Sigmoid colon (tissue), 6 donors: ENCODE measurements at regions not wholly inside any gene's neighbourhood (a gene's known extent, or its start where the extent isn't known, plus 50 kb on each side); places are given as distances from the start of the nearest gene placed in this dataset.
"Not testable (repeated sequence)": the region's sequence is repeated elsewhere in the genome, so short reads cannot be mapped to it uniquely, and the experiment has no call there.

Experiments
- DNase-seq: peaks from one replicate; pipeline ENCODE4 v3.0.0-alpha.2; 2019
- H3K27ac ChIP-seq, 4 donors: fragments of 200-600 bp; sonication (generic); one replicate each; pipeline ENCODE4 v1.5.1; 2016 to 2019; ENCODE audit warnings: mild to moderate bottlenecking in 1 of 4
- H3K27me3 ChIP-seq, 3 donors: fragments of 200-600 bp; sonication (generic); one replicate each; pipeline ENCODE4 v1.5.1; 2019; ENCODE audit warnings: mild to moderate bottlenecking in 1 of 3
- H3K36me3 ChIP-seq, 4 donors: fragments of 200-600 bp; sonication (generic); one replicate each; pipeline ENCODE4 v1.5.1; 2016 to 2019
- H3K4me1 ChIP-seq, 4 donors: fragments of 200-600 bp; sonication (generic); one replicate each; pipeline ENCODE4 v1.5.1; 2017 to 2019
- H3K4me3 ChIP-seq, 4 donors: fragments of 200-600 bp; sonication (generic); one replicate each; pipeline ENCODE4 v1.5.1; 2017 to 2019; ENCODE audit warnings: mild to moderate bottlenecking in 2 of 4, moderate library complexity in 1 of 4
- H3K9me3 ChIP-seq, 4 donors: fragments of 200-600 bp in 3 of 4; sonication (generic) in 3 of 4; one replicate each; pipeline versions ENCODE4 v1.5.1 to v1.6.1; 2013 to 2019
- CTCF ChIP-seq, 4 experiments: fragments of 450-650 bp in 3 of 4; fragments of 200-600 bp in 1 of 4; IDR thresholded peaks; one replicate each; pipeline ENCODE4 v1.5.1; 2016 to 2019; ENCODE audit warnings: antibody characterized with exemption in 4 of 4, mild to moderate bottlenecking in 3 of 4, moderate library complexity in 2 of 4
- EP300 ChIP-seq, 4 donors: sonication (generic); formaldehyde crosslinking; IDR thresholded peaks; one replicate each; pipeline ENCODE4 v1.6.1; 2017; ENCODE audit warnings: antibody characterized with exemption in 4 of 4
- POLR2A ChIP-seq, 2 donors: fragments of 450-650 bp; IDR thresholded peaks; one replicate each; pipeline ENCODE4 v1.6.1; 2016; ENCODE audit warnings: antibody characterized with exemption in 2 of 2, mild to moderate bottlenecking in 2 of 2, moderate library complexity in 2 of 2
- POLR2AphosphoS5 ChIP-seq, 4 donors: sonication (generic); formaldehyde crosslinking; IDR thresholded peaks; one replicate each; pipeline ENCODE4 v1.6.1; 2017; ENCODE audit warnings: antibody characterized with exemption in 4 of 4
- WGBS, 2 donors: extraction: QIAGEN DNeasy Blood & Tissue Kit; methylation state at CpG; one replicate each; pipeline ENCODE4 v1.1.7; 2013; 5-methylcytosine and 5-hydroxymethylcytosine counted together
- intact Hi-C: fragments of 100-400 bp; cut with DNase I; formaldehyde crosslinking; loops from one replicate; pipeline ENCODE4 v1.15.1; 2023
- donor health status: healthy with polysubstance abuse.
- donor health status: healthy.

GRCh38 chr6:50899306-50899870 lies 80.7 kb downstream of the TFAP2B start:
- TF ChIP-seq EP300 (IDR thresholded peaks at IDR 0.05): no peak
- TF ChIP-seq POLR2AphosphoS5 (IDR thresholded peaks at IDR 0.05): no peak
- no peak for TF ChIP-seq CTCF (IDR thresholded peaks at IDR 0.05)
- no peak for TF ChIP-seq POLR2A (IDR thresholded peaks at IDR 0.05)
- Histone ChIP-seq H3K4me3 (no peak overlapping the region), H3K27ac (no peak overlapping the region), H3K4me1 (no peaks in the 10 kb centered on the region), H3K9me3 (no peaks in the 10 kb centered on the region), H3K27me3 (no peaks in the 10 kb centered on the region), H3K36me3 (no peaks in the 10 kb centered on the region)
- WGBS, 2 donors: 75 to 89% methylated on average over 2 of the region's 2 CpGs
- no peak for DNase-seq
- intact Hi-C loops: no loop called here

- Histone ChIP-seq H3K27me3 (no peaks in the 10 kb centered on the region), H3K4me3 (no peak overlapping the region), H3K27ac (no peak overlapping the region), H3K36me3 (no peaks in the 10 kb centered on the region), H3K9me3 (no peaks in the 10 kb centered on the region), H3K4me1 (no peaks in the 10 kb centered on the region)
- intact Hi-C loops: no loop called here
- TF ChIP-seq POLR2AphosphoS5 (IDR thresholded peaks at IDR 0.05) (no peak), EP300 (IDR thresholded peaks at IDR 0.05) (no peak), CTCF (IDR thresholded peaks at IDR 0.05) (no peak), POLR2A (IDR thresholded peaks at IDR 0.05) (no peak)
- DNase-seq: no peak
Measured at GRCh38 chr6:50902260-50902659, 83.6 kb downstream of the TFAP2B start.

GRCh38 chr6:50905297-50905696 lies 86.6 kb downstream of the TFAP2B start:
- TF ChIP-seq POLR2A (IDR thresholded peaks at IDR 0.05) (no peak), POLR2AphosphoS5 (IDR thresholded peaks at IDR 0.05) (no peak), EP300 (IDR thresholded peaks at IDR 0.05) (no peak), CTCF (IDR thresholded peaks at IDR 0.05) (no peak)
- no peak for DNase-seq

GRCh38 chr6:50907565-50907964 lies 88.9 kb downstream of the TFAP2B start:
- Histone ChIP-seq H3K4me1 (no peaks in the 10 kb centered on the region), H3K27ac (no peak overlapping the region), H3K9me3 (no peaks in the 10 kb centered on the region), H3K36me3 (no peaks in the 10 kb centered on the region), H3K27me3 (no peaks in the 10 kb centered on the region), H3K4me3 (no peak overlapping the region)
- intact Hi-C loops: no loop called here
- DNase-seq: no peak
- TF ChIP-seq EP300 (IDR thresholded peaks at IDR 0.05) (no peak), POLR2AphosphoS5 (IDR thresholded peaks at IDR 0.05) (no peak), POLR2A (IDR thresholded peaks at IDR 0.05) (no peak), CTCF (IDR thresholded peaks at IDR 0.05) (no peak)

More at GRCh38 chr6:50905297-50905696, 86.6 kb downstream of the TFAP2B start:
- Histone ChIP-seq H3K36me3 (no peaks in the 10 kb centered on the region), H3K27ac (no peak overlapping the region), H3K4me3 (no peak overlapping the region), H3K9me3 (no peaks in the 10 kb centered on the region), H3K4me1 (no peaks in the 10 kb centered on the region), H3K27me3 (no peaks in the 10 kb centered on the region)
- 60 to 70% methylated on average over 5 of the region's 5 CpGs for WGBS, 2 donors
- intact Hi-C loops: no loop called here

GRCh38 chr6:50913105-50913770 lies 94.6 kb downstream of the TFAP2B start:
- no peaks in the 10 kb centered on the region for H3K4me1 ChIP-seq
- TF ChIP-seq EP300 (IDR thresholded peaks at IDR 0.05) (no peak), CTCF (IDR thresholded peaks at IDR 0.05) (no peak), POLR2AphosphoS5 (IDR thresholded peaks at IDR 0.05) (no peak), POLR2A (IDR thresholded peaks at IDR 0.05) (no peak)
- no peaks in the 10 kb centered on the region for H3K27me3 ChIP-seq
- DNase-seq: no peak
- H3K4me3 ChIP-seq: no peak overlapping the region
- H3K9me3 ChIP-seq: peaks cover 0 to 8% (median 0%) of the 10 kb centered on the region in 4 donors
- intact Hi-C loops: no loop called here
- 95% methylated on average over 20 of the region's 20 CpGs for WGBS, 2 donors
- no peak overlapping the region for H3K27ac ChIP-seq
- H3K36me3 ChIP-seq: no peaks in the 10 kb centered on the region

GRCh38 chr6:50921378-50921777 lies 102.7 kb downstream of the TFAP2B start:
- intact Hi-C loops, H3K9me3 ChIP-seq, H3K36me3 ChIP-seq, DNase-seq, H3K4me1 ChIP-seq, H3K4me3 ChIP-seq, H3K27me3 ChIP-seq, H3K27ac ChIP-seq: not testable (repeated sequence)
- WGBS, 2 donors: 91 to 94% methylated on average over 7 of the region's 7 CpGs
